ENCODE measurements at regions not wholly inside any gene's neighbourhood (a gene's known extent, or its start where the extent isn't known, plus 50 kb on each side); places are given as distances from the start of the nearest gene placed in this dataset.
A peak's percentile ranks its signal among the peaks of the same experiment; 100 is the strongest.
"Not testable (repeated sequence)": the region's sequence is repeated elsewhere in the genome, so short reads cannot be mapped to it uniquely, and the experiment has no call there.

DNA sequence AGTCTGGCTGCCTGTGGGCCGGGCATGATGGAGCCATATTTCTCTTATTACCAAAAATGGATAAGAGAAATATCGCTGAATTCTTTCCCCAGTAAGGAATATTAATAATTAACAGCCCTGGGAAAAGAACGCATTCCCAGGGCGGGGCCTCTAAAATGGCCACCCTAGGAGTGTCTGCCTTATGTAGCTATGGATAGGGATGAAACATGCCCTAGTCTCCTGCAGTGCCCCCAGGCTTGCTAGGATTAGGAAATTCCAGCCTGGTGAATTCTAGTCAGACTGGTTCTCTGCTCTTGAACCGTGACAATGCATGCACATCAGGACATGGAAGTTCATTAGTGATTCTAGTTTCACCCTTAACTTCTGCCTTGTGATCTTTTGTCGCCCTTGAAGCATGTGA is 64.0 kb upstream of the SAMSN1 start:
- RAD21 ChIA-PET (ENCODE audit: unreplicated experiment); H3K4me1 ChIP-seq (ENCODE audit: control insufficient read depth, insufficient read depth, low read length); H3K4me3 ChIP-seq; intact Hi-C loops (cut with micrococcal nuclease; ENCODE audit: unreplicated experiment); FAIRE-seq; H3K4me2 ChIP-seq (ENCODE audit: control insufficient read depth, insufficient read depth); H3K36me3 ChIP-seq (ENCODE audit: control insufficient read depth in 2 of 2, insufficient read depth in 2 of 2, low read length in 1 of 2); DNase-seq (ENCODE audit: low read depth, low spot score); H3K9ac ChIP-seq (ENCODE audit: control insufficient read depth, insufficient read depth, low read length); H3K79me2 ChIP-seq (ENCODE audit: control insufficient read depth, insufficient read depth, low read length); H4K20me1 ChIP-seq (ENCODE audit: control insufficient read depth, insufficient read depth); BruUV-seq (replicated peaks); ATAC-seq; in situ Hi-C loops (cut with MboI); H3K27me3 ChIP-seq (replicated peaks in 1 of 2; ENCODE audit: control insufficient read depth in 2 of 2, insufficient read depth in 2 of 2, low read length in 1 of 2); H3K27ac ChIP-seq (ENCODE audit: control insufficient read depth, insufficient read depth); H3K9me3 ChIP-seq (replicated peaks; ENCODE audit: control insufficient read depth, insufficient read depth, low read length): not testable (repeated sequence)
- ChIA-PET POLR2A (interaction anchor here (0.7 kb wide), 1 partner anchor 57 kb away, joined by 3 read pairs; no protein-coding TSS in a partner anchor), CTCF (interaction anchor here (1.1 kb wide), 1 partner anchor 8 kb away, joined by 3 read pairs; no protein-coding TSS in a partner anchor), SMC1A (ENCODE audit: uncharacterized antibody, unreplicated experiment) (interaction anchor here (0.5 to 1.0 kb wide), 2 partner anchors 55 to 230 kb away, joined by 3 to 4 read pairs; no protein-coding TSS in a partner anchor)
- WGBS (ENCODE audit: insufficient coverage, insufficient replicate concordance, low lambda C conversion rate, missing lambda C conversion rate): 73% methylated on average over 6 of the region's 6 CpGs
- H2AFZ ChIP-seq (ENCODE audit: control insufficient read depth, low read depth, low read length): 0 out of 2 replicates have a peak overlapping the region, but pooled peaks have one; percentile 17

DNA sequence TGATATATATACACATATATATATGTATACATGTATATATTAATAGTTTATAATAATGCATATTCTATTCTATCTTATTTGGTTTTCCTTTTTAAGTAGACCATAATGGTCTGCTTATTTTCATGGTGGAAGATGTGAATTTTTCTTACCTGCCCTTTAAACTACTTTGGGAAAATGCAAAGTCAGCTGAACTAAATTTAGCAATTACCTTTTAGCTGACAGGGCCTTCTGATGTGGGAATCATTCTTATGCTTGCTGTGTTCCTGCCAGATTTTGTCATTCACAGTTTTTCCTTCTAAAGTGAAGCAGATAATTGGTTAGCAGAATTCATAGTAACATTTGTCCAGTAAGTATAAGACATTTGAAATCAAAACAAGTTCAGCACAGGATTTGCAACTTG is 63.2 kb upstream of the SAMSN1 start:
- in situ Hi-C loops (cut with MboI) (no loop called here), intact Hi-C loops (cut with micrococcal nuclease; ENCODE audit: unreplicated experiment) (no loop called here)
- Histone ChIP-seq H3K27ac (ENCODE audit: control insufficient read depth, insufficient read depth) (no peak overlapping the region), H3K9ac (ENCODE audit: control insufficient read depth, insufficient read depth, low read length) (no peak overlapping the region), H3K4me1 (ENCODE audit: control insufficient read depth, insufficient read depth, low read length) (no peaks in the 10 kb centered on the region), H4K20me1 (ENCODE audit: control insufficient read depth, insufficient read depth) (no peaks in the 10 kb centered on the region), H3K79me2 (ENCODE audit: control insufficient read depth, insufficient read depth, low read length) (no peaks in the 10 kb centered on the region), H3K27me3 (replicated peaks in 1 of 2; ENCODE audit: control insufficient read depth in 2 of 2, insufficient read depth in 2 of 2, low read length in 1 of 2) (no peaks in the 10 kb centered on the region), H3K4me2 (ENCODE audit: control insufficient read depth, insufficient read depth) (no peak overlapping the region), H3K4me3 (no peak overlapping the region), H3K36me3 (ENCODE audit: control insufficient read depth in 2 of 2, insufficient read depth in 2 of 2, low read length in 1 of 2) (no peaks in the 10 kb centered on the region), H3K9me3 (replicated peaks; ENCODE audit: control insufficient read depth, insufficient read depth, low read length) (no peaks in the 10 kb centered on the region; the same call in 2 of the 3 replicates), H2AFZ (ENCODE audit: control insufficient read depth, low read depth, low read length) (no peak overlapping the region)
- CTCF ChIA-PET: no interaction called here
- BruUV-seq (replicated peaks): no TSS peak
- RAD21 ChIA-PET (ENCODE audit: unreplicated experiment): no interaction called here
- ATAC-seq: no peak
- FAIRE-seq: no peak
- POLR2A ChIA-PET: no interaction called here
- SMC1A ChIA-PET (ENCODE audit: uncharacterized antibody, unreplicated experiment): no interaction called here
- no peak for DNase-seq (ENCODE audit: low read depth, low spot score)
- TF ChIP-seq, protein P1, sequence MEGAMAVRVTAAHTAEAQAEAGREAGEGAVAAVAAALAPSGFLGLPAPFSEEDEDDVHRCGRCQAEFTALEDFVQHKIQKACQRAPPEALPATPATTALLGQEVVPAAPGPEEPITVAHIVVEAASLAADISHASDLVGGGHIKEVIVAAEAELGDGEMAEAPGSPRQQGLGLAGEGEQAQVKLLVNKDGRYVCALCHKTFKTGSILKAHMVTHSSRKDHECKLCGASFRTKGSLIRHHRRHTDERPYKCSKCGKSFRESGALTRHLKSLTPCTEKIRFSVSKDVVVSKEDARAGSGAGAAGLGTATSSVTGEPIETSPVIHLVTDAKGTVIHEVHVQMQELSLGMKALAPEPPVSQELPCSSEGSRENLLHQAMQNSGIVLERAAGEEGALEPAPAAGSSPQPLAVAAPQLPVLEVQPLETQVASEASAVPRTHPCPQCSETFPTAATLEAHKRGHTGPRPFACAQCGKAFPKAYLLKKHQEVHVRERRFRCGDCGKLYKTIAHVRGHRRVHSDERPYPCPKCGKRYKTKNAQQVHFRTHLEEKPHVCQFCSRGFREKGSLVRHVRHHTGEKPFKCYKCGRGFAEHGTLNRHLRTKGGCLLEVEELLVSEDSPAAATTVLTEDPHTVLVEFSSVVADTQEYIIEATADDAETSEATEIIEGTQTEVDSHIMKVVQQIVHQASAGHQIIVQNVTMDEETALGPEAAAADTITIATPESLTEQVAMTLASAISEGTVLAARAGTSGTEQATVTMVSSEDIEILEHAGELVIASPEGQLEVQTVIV (IDR thresholded peaks at IDR 0.05; ENCODE audit: borderline replicate concordance, partially characterized antibody): no peak
- no peak for TF ChIP-seq ZBED1 (IDR thresholded peaks at IDR 0.05; ENCODE audit: borderline replicate concordance)
- no peak for TF ChIP-seq BMI1 (IDR thresholded peaks at IDR 0.05; ENCODE audit: borderline replicate concordance)
- TF ChIP-seq BHLHE40 (IDR thresholded peaks at IDR 0.05; ENCODE audit: borderline replicate concordance in 1 of 2, low read depth in 2 of 2, low read length in 1 of 2): no peak
- no peak for TF ChIP-seq MXI1 (IDR thresholded peaks at IDR 0.05; ENCODE audit: low read depth, low read length)
- no peak for TF ChIP-seq HCFC1 (IDR thresholded peaks at IDR 0.05; ENCODE audit: low read length)
- no peak for TF ChIP-seq SMC3 (IDR thresholded peaks at IDR 0.05; ENCODE audit: borderline replicate concordance, low read length)
- TF ChIP-seq, protein P2, sequence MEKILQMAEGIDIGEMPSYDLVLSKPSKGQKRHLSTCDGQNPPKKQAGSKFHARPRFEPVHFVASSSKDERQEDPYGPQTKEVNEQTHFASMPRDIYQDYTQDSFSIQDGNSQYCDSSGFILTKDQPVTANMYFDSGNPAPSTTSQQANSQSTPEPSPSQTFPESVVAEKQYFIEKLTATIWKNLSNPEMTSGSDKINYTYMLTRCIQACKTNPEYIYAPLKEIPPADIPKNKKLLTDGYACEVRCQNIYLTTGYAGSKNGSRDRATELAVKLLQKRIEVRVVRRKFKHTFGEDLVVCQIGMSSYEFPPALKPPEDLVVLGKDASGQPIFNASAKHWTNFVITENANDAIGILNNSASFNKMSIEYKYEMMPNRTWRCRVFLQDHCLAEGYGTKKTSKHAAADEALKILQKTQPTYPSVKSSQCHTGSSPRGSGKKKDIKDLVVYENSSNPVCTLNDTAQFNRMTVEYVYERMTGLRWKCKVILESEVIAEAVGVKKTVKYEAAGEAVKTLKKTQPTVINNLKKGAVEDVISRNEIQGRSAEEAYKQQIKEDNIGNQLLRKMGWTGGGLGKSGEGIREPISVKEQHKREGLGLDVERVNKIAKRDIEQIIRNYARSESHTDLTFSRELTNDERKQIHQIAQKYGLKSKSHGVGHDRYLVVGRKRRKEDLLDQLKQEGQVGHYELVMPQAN (conservative IDR thresholded peaks at IDR 0.05): no peak
- TF ChIP-seq IRF4 (IDR thresholded peaks at IDR 0.05; ENCODE audit: low read depth, low read length): no peak
- no peak for TF ChIP-seq ZNF622 (IDR thresholded peaks at IDR 0.05)
- TF ChIP-seq, protein P3, sequence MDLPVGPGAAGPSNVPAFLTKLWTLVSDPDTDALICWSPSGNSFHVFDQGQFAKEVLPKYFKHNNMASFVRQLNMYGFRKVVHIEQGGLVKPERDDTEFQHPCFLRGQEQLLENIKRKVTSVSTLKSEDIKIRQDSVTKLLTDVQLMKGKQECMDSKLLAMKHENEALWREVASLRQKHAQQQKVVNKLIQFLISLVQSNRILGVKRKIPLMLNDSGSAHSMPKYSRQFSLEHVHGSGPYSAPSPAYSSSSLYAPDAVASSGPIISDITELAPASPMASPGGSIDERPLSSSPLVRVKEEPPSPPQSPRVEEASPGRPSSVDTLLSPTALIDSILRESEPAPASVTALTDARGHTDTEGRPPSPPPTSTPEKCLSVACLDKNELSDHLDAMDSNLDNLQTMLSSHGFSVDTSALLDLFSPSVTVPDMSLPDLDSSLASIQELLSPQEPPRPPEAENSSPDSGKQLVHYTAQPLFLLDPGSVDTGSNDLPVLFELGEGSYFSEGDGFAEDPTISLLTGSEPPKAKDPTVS (IDR thresholded peaks at IDR 0.05; ENCODE audit: low read depth, low read length): no peak
- TF ChIP-seq NRF1 (conservative IDR thresholded peaks at IDR 0.05; ENCODE audit: low read depth, low read length): no peak
- no peak for TF ChIP-seq CBX5 (IDR thresholded peaks at IDR 0.05; ENCODE audit: low read depth)
